Glutamatergic neuron (in vitro differentiated cells): ENCODE measurements at regions not wholly inside any gene's neighbourhood (a gene's known extent, or its start where the extent isn't known, plus 50 kb on each side); places are given as distances from the start of the nearest gene placed in this dataset.

Experiments
- DNase-seq: peaks from one replicate; pipeline ENCODE4 v3.0.0; 2022
- H3K27ac Mint-ChIP-seq: one replicate; pipeline ENCODE4 v1.8.0; 2020; ENCODE audit warnings: mild to moderate bottlenecking, mixed read lengths, inconsistent platforms; ENCODE audit not compliant: unreplicated experiment
- H3K27me3 Mint-ChIP-seq: one replicate; pipeline ENCODE4 v1.8.0; 2020; ENCODE audit warnings: mild to moderate bottlenecking, moderate library complexity, mixed read lengths, inconsistent platforms; ENCODE audit not compliant: unreplicated experiment
- H3K36me3 Mint-ChIP-seq: one replicate; pipeline ENCODE4 v1.8.0; 2020; ENCODE audit warnings: mild to moderate bottlenecking, mixed read lengths, inconsistent platforms; ENCODE audit not compliant: unreplicated experiment
- H3K4me1 Mint-ChIP-seq: one replicate; pipeline ENCODE4 v1.8.0; 2020; ENCODE audit warnings: mild to moderate bottlenecking, low read depth, mixed read lengths, inconsistent platforms; ENCODE audit not compliant: unreplicated experiment
- H3K4me3 Mint-ChIP-seq: one replicate; pipeline ENCODE4 v1.8.0; 2020; ENCODE audit warnings: mild to moderate bottlenecking, mixed read lengths, inconsistent platforms; ENCODE audit not compliant: unreplicated experiment
- H3K9me3 Mint-ChIP-seq: one replicate; pipeline ENCODE4 v1.8.0; 2020; ENCODE audit warnings: mild to moderate bottlenecking, moderate library complexity, mixed read lengths, inconsistent platforms; ENCODE audit not compliant: unreplicated experiment
- CTCF ChIP-seq: fragments of 200-600 bp; sonication (generic); IDR thresholded peaks from one replicate; pipeline ENCODE4 v1.5.0; 2021; ENCODE audit not compliant: partially characterized antibody, unreplicated experiment

GRCh38 chr15:38695249-38696108, 130.9 kb upstream of the RASGRP1 start:
- no peak for DNase-seq
- no peaks in the 10 kb centered on the region for H3K27me3 Mint-ChIP-seq
- H3K27ac Mint-ChIP-seq, result no peak overlapping the region
- no peak overlapping the region for H3K4me3 Mint-ChIP-seq
- no peak for TF ChIP-seq CTCF
- no peaks in the 10 kb centered on the region for H3K4me1 Mint-ChIP-seq
- no peaks in the 10 kb centered on the region for H3K9me3 Mint-ChIP-seq
- no peaks in the 10 kb centered on the region for H3K36me3 Mint-ChIP-seq

- Mint-ChIP-seq H3K36me3 (no peaks in the 10 kb centered on the region), H3K9me3 (no peaks in the 10 kb centered on the region), H3K27me3 (no peaks in the 10 kb centered on the region), H3K4me3 (no peak overlapping the region), H3K4me1 (no peaks in the 10 kb centered on the region), H3K27ac (no peak overlapping the region)
- DNase-seq, result no peak
- no peak for TF ChIP-seq CTCF
These were observed 131.6 kb upstream of the RASGRP1 start for GRCh38 chr15:38696109-38696727.

- Mint-ChIP-seq H3K36me3 (no peaks in the 10 kb centered on the region), H3K27ac (no peak overlapping the region), H3K4me1 (no peaks in the 10 kb centered on the region), H3K4me3 (no peak overlapping the region), H3K9me3 (no peaks in the 10 kb centered on the region), H3K27me3 (no peaks in the 10 kb centered on the region)
- DNase-seq, result no peak
- TF ChIP-seq CTCF, result no peak
These were observed 132.3 kb upstream of the RASGRP1 start for GRCh38 chr15:38696790-38697495.

GRCh38 chr15:38698254-38698653, 133.6 kb upstream of the RASGRP1 start:
- Mint-ChIP-seq H3K4me1 (no peaks in the 10 kb centered on the region), H3K27ac (no peak overlapping the region), H3K27me3 (no peaks in the 10 kb centered on the region), H3K4me3 (no peak overlapping the region), H3K36me3 (no peaks in the 10 kb centered on the region), H3K9me3 (no peaks in the 10 kb centered on the region)
- no peak for TF ChIP-seq CTCF
- no peak for DNase-seq
